ENCODE measurements at regions not wholly inside any gene's neighbourhood (a gene's known extent, or its start where the extent isn't known, plus 50 kb on each side); places are given as distances from the start of the nearest gene placed in this dataset.

- no peak overlapping the region for H3K4me2 ChIP-seq (ENCODE audit: control insufficient read depth, insufficient read depth)
- no peak for FAIRE-seq
- no peaks in the 10 kb centered on the region for H3K4me1 ChIP-seq (ENCODE audit: control insufficient read depth, insufficient read depth, low read length)
- H3K9me3 ChIP-seq (replicated peaks; ENCODE audit: control insufficient read depth, insufficient read depth, low read length) = no peaks in the 10 kb centered on the region
- WGBS (ENCODE audit: insufficient coverage, insufficient replicate concordance, low lambda C conversion rate, missing lambda C conversion rate) = 28% methylated on average over 7 of the region's 7 CpGs
- H3K36me3 ChIP-seq (ENCODE audit: control insufficient read depth in 2 of 2, insufficient read depth in 2 of 2, low read length in 1 of 2) = no peaks in the 10 kb centered on the region
- no peaks in the 10 kb centered on the region for H3K27me3 ChIP-seq (replicated peaks in 1 of 2; ENCODE audit: control insufficient read depth in 2 of 2, insufficient read depth in 2 of 2, low read length in 1 of 2)
- no peak overlapping the region for H3K9ac ChIP-seq (ENCODE audit: control insufficient read depth, insufficient read depth, low read length)
- CTCF ChIA-PET = interaction anchor here (1.2 kb wide), 1 partner anchor 14 kb away, joined by 3 read pairs; no protein-coding TSS in a partner anchor
- BruUV-seq (replicated peaks) = no TSS peak
- H3K4me3 ChIP-seq = no peak overlapping the region
- no peak overlapping the region for H2AFZ ChIP-seq (ENCODE audit: control insufficient read depth, low read depth, low read length)
- RAD21 ChIA-PET (ENCODE audit: unreplicated experiment) = no interaction called here
- no peaks in the 10 kb centered on the region for H4K20me1 ChIP-seq (ENCODE audit: control insufficient read depth, insufficient read depth)
- in situ Hi-C loops (cut with MboI) (no loop called here), intact Hi-C loops (cut with micrococcal nuclease; ENCODE audit: unreplicated experiment) (no loop called here)
- SMC1A ChIA-PET (ENCODE audit: uncharacterized antibody, unreplicated experiment) = interaction anchor here (0.6 to 1.1 kb wide), 3 partner anchors 16 to 62 kb away, joined by 3 read pairs; no protein-coding TSS in a partner anchor
- ATAC-seq = no peak
- H3K27ac ChIP-seq (ENCODE audit: control insufficient read depth, insufficient read depth) = no peak overlapping the region
- no peaks in the 10 kb centered on the region for H3K79me2 ChIP-seq (ENCODE audit: control insufficient read depth, insufficient read depth, low read length)
- POLR2A ChIA-PET = interaction anchor here (0.6 kb wide), 1 partner anchor 38 kb away, joined by 5 read pairs; no protein-coding TSS in a partner anchor
- DNase-seq (ENCODE audit: low read depth, low spot score) = no peak
- TF ChIP-seq NFXL1 (IDR thresholded peaks at IDR 0.05; ENCODE audit: borderline replicate concordance) (no peak), MTA2 (IDR thresholded peaks at IDR 0.05; ENCODE audit: low read depth) (no peak), NR2F1 (conservative IDR thresholded peaks at IDR 0.05) (no peak), EED (IDR thresholded peaks at IDR 0.05; ENCODE audit: low read depth) (no peak), PML (IDR thresholded peaks at IDR 0.05; ENCODE audit: low read length) (no peak), PAX5 (IDR thresholded peaks at IDR 0.05; ENCODE audit: borderline replicate concordance, low read depth, low read length) (no peak), ATF2 (IDR thresholded peaks at IDR 0.05; ENCODE audit: low read length) (no peak), IKZF2 (IDR thresholded peaks at IDR 0.05) (no peak), REST (IDR thresholded peaks at IDR 0.05; ENCODE audit: low read depth, low read length) (no peak), BHLHE40 (IDR thresholded peaks at IDR 0.05; ENCODE audit: borderline replicate concordance in 1 of 2, low read depth in 2 of 2, low read length in 1 of 2) (no peak), KDM1A (IDR thresholded peaks at IDR 0.05; ENCODE audit: borderline replicate concordance) (no peak), MLLT1 (IDR thresholded peaks at IDR 0.05) (no peak), ELK1 (IDR thresholded peaks at IDR 0.05; ENCODE audit: low read depth, low read length) (no peak), BCLAF1 (IDR thresholded peaks at IDR 0.05) (no peak)
Measured at GRCh38 chr5:14932902-14933469, 61.4 kb upstream of the ANKH start.
